ENCODE measurements at regions not wholly inside any gene's neighbourhood (a gene's known extent, or its start where the extent isn't known, plus 50 kb on each side); places are given as distances from the start of the nearest gene placed in this dataset.

GRCh38 chr15:67908756-67909155, 68.9 kb upstream of the RNU6-1 start:
- Histone ChIP-seq H3K79me2 (replicated peaks; ENCODE audit: insufficient read depth) (no peaks in the 10 kb centered on the region), H3K4me2 (no peak overlapping the region), H2AFZ (no peak overlapping the region), H3K27ac (ENCODE audit: low read depth) (no peak overlapping the region), H3K4me3 (no peak overlapping the region), H3K36me3 (ENCODE audit: insufficient read depth) (no peaks in the 10 kb centered on the region; the same call in 1 of the 2 replicates), H3F3A (replicated peaks; ENCODE audit: low read depth) (no peaks in the 10 kb centered on the region), H4K20me1 (replicated peaks; ENCODE audit: insufficient read depth) (no peaks in the 10 kb centered on the region), H3K9me2 (ENCODE audit: insufficient read depth) (no peaks in the 10 kb centered on the region; the same call in 1 of the 2 replicates), H3K27me3 (ENCODE audit: insufficient read depth) (no peaks in the 10 kb centered on the region), H3K4me1 (ENCODE audit: insufficient read depth) (no peaks in the 10 kb centered on the region)
- no peak overlapping the region for H3K4me3 Mint-ChIP-seq
- H3K36me3 Mint-ChIP-seq (ENCODE audit: low read depth) = peaks cover 14% of the 10 kb centered on the region; the same call in 2 of the 3 replicates
- no peak overlapping the region for H3K27ac Mint-ChIP-seq
- H3K4me1 Mint-ChIP-seq = no peaks in the 10 kb centered on the region
- ATAC-seq (no peak), DNase-seq (ENCODE audit: low spot score) (no peak)
- peaks cover 3% of the 10 kb centered on the region for H3K27me3 Mint-ChIP-seq (ENCODE audit: insufficient read depth, low read depth, poor library complexity)
- no peak for TF ChIP-seq ZNF331 (CRISPR knock-in tag; IDR thresholded peaks at IDR 0.05; ENCODE audit: low read depth)
- no peak for TF ChIP-seq EZH2phosphoT487 (IDR thresholded peaks at IDR 0.05; ENCODE audit: unreplicated experiment)
- no peak for TF ChIP-seq NANOG (IDR thresholded peaks at IDR 0.05; ENCODE audit: borderline replicate concordance)
- no peak for TF ChIP-seq ZNF462 (CRISPR knock-in tag; IDR thresholded peaks at IDR 0.05)
- no peak for TF ChIP-seq CTCF (conservative IDR thresholded peaks at IDR 0.05; ENCODE audit: low read depth in 2 of 2)
- no peak for TF ChIP-seq STAT1 (IDR thresholded peaks at IDR 0.05; ENCODE audit: unreplicated experiment)
- peaks cover 30% of the 10 kb centered on the region for H3K9me3 Mint-ChIP-seq
